K562 (cell line): ENCODE measurements at regions not wholly inside any gene's neighbourhood (a gene's known extent, or its start where the extent isn't known, plus 50 kb on each side); places are given as distances from the start of the nearest gene placed in this dataset.

Experiments
- CTCFL ChIP-seq: IDR thresholded peaks from 2 replicates; pipeline ENCODE4 v1.6.1; 2011; ENCODE audit warnings: borderline replicate concordance, low read depth, mild to moderate bottlenecking, moderate library complexity, low read length; ENCODE audit not compliant: insufficient read depth, poor library complexity, severe bottlenecking
- E2F6 ChIP-seq, 2 experiments: IDR thresholded peaks; 2 replicates each; pipeline ENCODE4 v1.6.1; 2011; ENCODE audit warnings: borderline replicate concordance in 1 of 2, control low read depth in 1 of 2, low read depth in 1 of 2, low read length in 1 of 2, mild to moderate bottlenecking in 1 of 2, mixed read lengths in 1 of 2, moderate library complexity in 1 of 2; ENCODE audit not compliant: insufficient read depth in 1 of 2, insufficient read length in 1 of 2, poor library complexity in 1 of 2, severe bottlenecking in 1 of 2; ENCODE audit errors: extremely low read depth in 1 of 2
- NELFE ChIP-seq: IDR thresholded peaks from 2 replicates; pipeline ENCODE4 v1.6.1; 2011; ENCODE audit warnings: mild to moderate bottlenecking; ENCODE audit not compliant: insufficient read depth, insufficient read length
- RFX7 ChIP-seq: fragments of 250-450 bp; sonication (Bioruptor Pico); IDR thresholded peaks from 2 replicates; pipeline ENCODE4 v1.5.1; 2021; ENCODE audit warnings: mild to moderate bottlenecking
- U2AF1 ChIP-seq: fragments of 200-400 bp; formaldehyde crosslinking; optimal IDR thresholded peaks from 2 replicates; pipeline ENCODE3; 2017; ENCODE audit warnings: mild to moderate bottlenecking, low read depth, low read length, moderate library complexity
- ZBTB12 ChIP-seq: fragments of 250-450 bp; sonication (Bioruptor Pico); IDR thresholded peaks from 2 replicates; pipeline ENCODE4 v1.4.0; 2020

GRCh38 chr6:56718236-56718635, 75.5 kb upstream of the DST start (continued):
- no peak for TF ChIP-seq CTCFL
- no peak for TF ChIP-seq U2AF1
- no peak for TF ChIP-seq NELFE
- TF ChIP-seq E2F6 (IDR thresholded peaks at IDR 0.05; ENCODE audit: borderline replicate concordance in 1 of 2, extremely low read depth in 1 of 2, insufficient read depth in 1 of 2, insufficient read length in 1 of 2, low read depth in 1 of 2, low read length in 1 of 2, poor library complexity in 1 of 2, severe bottlenecking in 1 of 2) = no peak
- no peak for TF ChIP-seq RFX7 (CRISPR knock-in tag)
- TF ChIP-seq ZBTB12 (CRISPR knock-in tag) = no peak
